GM12878 (cell line): ENCODE measurements at regions not wholly inside any gene's neighbourhood (a gene's known extent, or its start where the extent isn't known, plus 50 kb on each side); places are given as distances from the start of the nearest gene placed in this dataset.

Experiments
- ATAC-seq: fragments of 200-7000 bp; cut with Tn5 transposase; 3 replicates; pipeline ENCODE4 v1.9.1; 2020; ENCODE audit warnings: mild to moderate bottlenecking, moderate library complexity
- BruUV-seq: library from RNA; stranded (reverse); fragments of 400-500 nt; replicated peaks from 2 replicates; lab custom pipeline; 2021; lab: Mats Ljungman, UMichigan
- CTCF ChIA-PET: fragments of 300-600 bp; sonication (Branson Sonifier 250); formaldehyde crosslinking; extraction: SDS; loops from one replicate; lab custom pipeline; 2021; ENCODE audit warnings: inconsistent platforms; lab: Yijun Ruan, JAX
- POLR2A ChIA-PET: fragments of 350-600 bp; formaldehyde crosslinking; extraction: SDS; loops from one replicate; lab custom pipeline; 2021; ENCODE audit warnings: inconsistent platforms; lab: Charles Lee
- RAD21 ChIA-PET: fragments of 300-600 bp; sonication (Branson Sonifier 250); formaldehyde crosslinking; loops from one replicate; lab custom pipeline; 2023; ENCODE audit warnings: antibody characterized with exemption; ENCODE audit not compliant: unreplicated experiment; lab: Charles Lee
- SMC1A ChIA-PET: fragments of 300-600 bp; sonication (Branson Sonifier 250); formaldehyde crosslinking; loops from one replicate; lab custom pipeline; 2023; ENCODE audit not compliant: unreplicated experiment, uncharacterized antibody; lab: Charles Lee
- DNase-seq: peaks from one replicate; pipeline ENCODE4 v3.0.0-alpha.2; 2011; ENCODE audit warnings: low read depth, low spot score
- FAIRE-seq: peaks from 3 replicates; lab custom pipeline; 2011; peaks lifted over from hg19 to GRCh38; lab: Jason Lieb, UNC
- H2AFZ ChIP-seq: 2 replicates; pipeline ENCODE4 v1.6.0; 2011; ENCODE audit warnings: low read depth, low read length, control low read depth; ENCODE audit not compliant: control insufficient read depth
- H3K27ac ChIP-seq: 2 replicates; pipeline ENCODE4 v1.5.1; 2011; ENCODE audit warnings: control low read depth; ENCODE audit not compliant: control insufficient read depth, insufficient read depth
- H3K27me3 ChIP-seq, 2 experiments: replicated peaks in 1 of 2; 2 replicates each; pipeline versions ENCODE4 v1.6.0 to v1.6.1; 2011; ENCODE audit warnings: low read length in 1 of 2; ENCODE audit not compliant: control insufficient read depth in 2 of 2, insufficient read depth in 2 of 2
- H3K36me3 ChIP-seq, 2 experiments: 2 replicates each; pipeline ENCODE4 v1.5.1; 2011; ENCODE audit warnings: low read length in 1 of 2; ENCODE audit not compliant: control insufficient read depth in 2 of 2, insufficient read depth in 2 of 2
- H3K4me1 ChIP-seq: 2 replicates; pipeline ENCODE4 v1.6.1; 2011; ENCODE audit warnings: mild to moderate bottlenecking, low read length, moderate library complexity, mixed read lengths; ENCODE audit not compliant: control insufficient read depth, insufficient read depth
- H3K4me2 ChIP-seq: 2 replicates; pipeline ENCODE4 v1.6.0; 2011; ENCODE audit warnings: control low read depth; ENCODE audit not compliant: control insufficient read depth, insufficient read depth
- H3K4me3 ChIP-seq: fragments of 200-600 bp; sonication (generic); 2 replicates; pipeline ENCODE4 v1.5.1; 2016
- H3K79me2 ChIP-seq: 2 replicates; pipeline ENCODE4 v1.6.0; 2011; ENCODE audit warnings: low read length; ENCODE audit not compliant: control insufficient read depth, insufficient read depth
- H3K9ac ChIP-seq: 2 replicates; pipeline ENCODE4 v1.8.0; 2011; ENCODE audit warnings: low read length, control low read depth, mixed read lengths; ENCODE audit not compliant: control insufficient read depth, insufficient read depth
- H3K9me3 ChIP-seq: replicated peaks from 3 replicates; pipeline ENCODE4 v1.5.1; 2011; ENCODE audit warnings: mild to moderate bottlenecking, low read length; ENCODE audit not compliant: control insufficient read depth, insufficient read depth
- H4K20me1 ChIP-seq: 2 replicates; pipeline ENCODE4 v1.6.0; 2011; ENCODE audit not compliant: control insufficient read depth, insufficient read depth
- EED ChIP-seq: sonication (generic); IDR thresholded peaks from 2 replicates; pipeline ENCODE4 v1.6.1; 2016; ENCODE audit warnings: antibody characterized with exemption, low read depth
- FOXM1 ChIP-seq: IDR thresholded peaks from 2 replicates; pipeline ENCODE4 v1.6.1; 2012; ENCODE audit warnings: low read depth, mild to moderate bottlenecking, inconsistent platforms, low read length, moderate library complexity
- LARP7 ChIP-seq: fragments of 450-650 bp; IDR thresholded peaks from 2 replicates; pipeline ENCODE4 v1.6.1; 2017; ENCODE audit warnings: mild to moderate bottlenecking
- NRF1 ChIP-seq: conservative IDR thresholded peaks from 2 replicates; pipeline ENCODE4 v1.6.1; 2011; ENCODE audit warnings: mild to moderate bottlenecking, low read depth, low read length, improper control_type of control experiment
- POU2F2 ChIP-seq: IDR thresholded peaks from 3 replicates; pipeline ENCODE4 v1.6.1; 2011; ENCODE audit warnings: low read depth, mild to moderate bottlenecking, low read length, borderline replicate concordance
- SUPT20H ChIP-seq: IDR thresholded peaks from 2 replicates; pipeline ENCODE4 v1.6.1; 2011; ENCODE audit warnings: low read depth, mild to moderate bottlenecking, low read length, moderate library complexity, borderline replicate concordance; ENCODE audit not compliant: control insufficient read depth
- TBL1XR1 ChIP-seq: IDR thresholded peaks from 2 replicates; pipeline ENCODE4 v1.6.1; 2012; ENCODE audit warnings: low read depth, low read length, improper control_type of control experiment
- WRNIP1 ChIP-seq: IDR thresholded peaks from 2 replicates; pipeline ENCODE4 v1.6.1; 2011; ENCODE audit warnings: low read depth, low read length, improper control_type of control experiment, borderline replicate concordance
- YY1 ChIP-seq: IDR thresholded peaks from 2 replicates; pipeline ENCODE4 v1.6.1; 2011; ENCODE audit warnings: low read depth, mild to moderate bottlenecking, low read length
- ZNF207 ChIP-seq: fragments of 450-650 bp; IDR thresholded peaks from 2 replicates; pipeline ENCODE4 v1.6.1; 2014; ENCODE audit warnings: antibody characterized with exemption, mild to moderate bottlenecking, borderline replicate concordance
- ZNF274 ChIP-seq: IDR thresholded peaks from one replicate; pipeline ENCODE4 v1.8.0; 2011; ENCODE audit not compliant: insufficient read length, insufficient read depth
- ZZZ3 ChIP-seq: IDR thresholded peaks from 2 replicates; pipeline ENCODE4 v1.6.1; 2011; ENCODE audit warnings: low read depth; ENCODE audit not compliant: control insufficient read depth, insufficient read length
- WGBS: methylation state at CpG from one replicate; pipeline ENCODE4 v1.1.6; 2016; ENCODE audit warnings: low lambda C conversion rate; ENCODE audit not compliant: insufficient replicate concordance, insufficient coverage; ENCODE audit errors: missing lambda C conversion rate; 5-methylcytosine and 5-hydroxymethylcytosine counted together
- in situ Hi-C: fragments of 300-500 bp; cut with MboI; formaldehyde crosslinking; loops from 9 replicates; pipeline ENCODE4 v1.14.3; 2018; ENCODE audit warnings: mixed read lengths
- intact Hi-C: fragments of 100-400 bp; cut with micrococcal nuclease; formaldehyde crosslinking; loops from one replicate; pipeline ENCODE4 v1.14.2; 2022; ENCODE audit not compliant: unreplicated experiment
- TF ChIP-seq, protein P1 (sequence below): fragments of 150-350 bp; IDR thresholded peaks from 2 replicates; pipeline ENCODE4 v1.6.1; 2014; ENCODE audit warnings: mild to moderate bottlenecking, low read depth, low read length
- TF ChIP-seq, protein P2 (sequence below): IDR thresholded peaks from 2 replicates; pipeline ENCODE4 v1.6.1; 2012; ENCODE audit warnings: low read depth, low read length, improper control_type of control experiment
- TF ChIP-seq, protein P3 (sequence below): IDR thresholded peaks from 2 replicates; pipeline ENCODE4 v1.6.1; 2012; ENCODE audit warnings: low read depth, low read length, improper control_type of control experiment
- TF ChIP-seq, protein P4 (sequence below): IDR thresholded peaks from 2 replicates; pipeline ENCODE4 v1.6.1; 2011; ENCODE audit warnings: low read depth, mild to moderate bottlenecking, low read length, moderate library complexity, borderline replicate concordance; ENCODE audit errors: extremely low read depth
- TF ChIP-seq, protein P5 (sequence below): IDR thresholded peaks from 2 replicates; pipeline ENCODE4 v1.6.1; 2012; ENCODE audit warnings: low read length, inconsistent platforms

DNA sequence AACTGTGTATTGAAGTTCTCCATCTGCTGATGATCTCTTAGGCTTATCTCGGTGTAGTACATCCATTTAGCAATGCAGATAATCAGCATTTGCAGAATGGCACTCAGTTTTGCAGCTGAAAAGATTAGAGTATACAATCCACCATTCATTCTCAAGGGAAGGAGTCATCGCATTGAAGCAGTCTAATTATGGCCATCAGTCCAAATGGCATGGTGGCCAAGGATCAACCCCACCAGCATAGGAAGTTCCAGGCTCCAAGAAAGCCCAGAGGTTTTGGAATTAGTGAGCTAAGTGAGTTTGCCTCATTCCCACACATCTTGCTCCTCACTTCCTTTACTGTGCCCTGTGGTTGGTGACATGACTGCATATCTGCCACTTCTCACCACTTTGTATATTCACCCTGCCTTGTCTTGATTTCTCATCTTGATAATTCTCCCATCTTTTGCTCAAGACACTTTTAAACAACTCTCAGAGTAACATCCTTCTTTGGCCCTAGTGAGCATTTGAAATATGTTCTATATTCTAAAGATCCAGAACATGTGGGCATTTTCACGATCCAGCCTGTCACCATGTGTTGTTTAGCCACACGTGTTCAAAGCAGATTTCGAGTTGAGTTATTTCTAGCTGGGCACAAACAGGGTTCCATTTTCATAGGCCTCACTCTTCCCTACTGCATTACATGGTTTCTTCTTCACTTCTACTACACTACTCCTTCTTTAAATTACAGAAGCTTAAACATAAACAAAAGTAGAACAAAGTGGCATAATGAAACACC, 1119.8 kb downstream of the TSN start:
- ChIA-PET CTCF (interaction anchor here (1.3 kb wide), 1 partner anchor 47 kb away, joined by 4 read pairs; no protein-coding TSS in a partner anchor), SMC1A (interaction anchor here (0.8 to 2.1 kb wide), 7 partner anchors 8 to 76 kb away, joined by 3 to 4 read pairs (median 4); no protein-coding TSS in a partner anchor), RAD21 (no interaction called here), POLR2A (no interaction called here)
- in situ Hi-C loops, result no loop called here
- H3K4me2 ChIP-seq, result no peak overlapping the region
- 28% methylated on average over 5 of the region's 5 CpGs for WGBS
- H3K27me3 ChIP-seq, result no peaks in the 10 kb centered on the region
- no peak for DNase-seq
- H2AFZ ChIP-seq, result no peak overlapping the region
- H3K27ac ChIP-seq, result no peak overlapping the region
- no peaks in the 10 kb centered on the region for H3K79me2 ChIP-seq
- no peaks in the 10 kb centered on the region for H3K36me3 ChIP-seq
- no TSS peak for BruUV-seq
- H4K20me1 ChIP-seq, result no peaks in the 10 kb centered on the region
- TF ChIP-seq, protein P1, sequence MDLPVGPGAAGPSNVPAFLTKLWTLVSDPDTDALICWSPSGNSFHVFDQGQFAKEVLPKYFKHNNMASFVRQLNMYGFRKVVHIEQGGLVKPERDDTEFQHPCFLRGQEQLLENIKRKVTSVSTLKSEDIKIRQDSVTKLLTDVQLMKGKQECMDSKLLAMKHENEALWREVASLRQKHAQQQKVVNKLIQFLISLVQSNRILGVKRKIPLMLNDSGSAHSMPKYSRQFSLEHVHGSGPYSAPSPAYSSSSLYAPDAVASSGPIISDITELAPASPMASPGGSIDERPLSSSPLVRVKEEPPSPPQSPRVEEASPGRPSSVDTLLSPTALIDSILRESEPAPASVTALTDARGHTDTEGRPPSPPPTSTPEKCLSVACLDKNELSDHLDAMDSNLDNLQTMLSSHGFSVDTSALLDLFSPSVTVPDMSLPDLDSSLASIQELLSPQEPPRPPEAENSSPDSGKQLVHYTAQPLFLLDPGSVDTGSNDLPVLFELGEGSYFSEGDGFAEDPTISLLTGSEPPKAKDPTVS, result no peak
- TF ChIP-seq ZNF274 (no peak), FOXM1 (no peak), ZZZ3 (no peak), WRNIP1 (no peak), EED (no peak), POU2F2 (no peak), LARP7 (no peak), NRF1 (no peak), SUPT20H (no peak), ZNF207 (no peak), YY1 (no peak), TBL1XR1 (no peak)
- TF ChIP-seq, protein P2, sequence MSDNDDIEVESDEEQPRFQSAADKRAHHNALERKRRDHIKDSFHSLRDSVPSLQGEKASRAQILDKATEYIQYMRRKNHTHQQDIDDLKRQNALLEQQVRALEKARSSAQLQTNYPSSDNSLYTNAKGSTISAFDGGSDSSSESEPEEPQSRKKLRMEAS, result no peak
- TF ChIP-seq, protein P3, sequence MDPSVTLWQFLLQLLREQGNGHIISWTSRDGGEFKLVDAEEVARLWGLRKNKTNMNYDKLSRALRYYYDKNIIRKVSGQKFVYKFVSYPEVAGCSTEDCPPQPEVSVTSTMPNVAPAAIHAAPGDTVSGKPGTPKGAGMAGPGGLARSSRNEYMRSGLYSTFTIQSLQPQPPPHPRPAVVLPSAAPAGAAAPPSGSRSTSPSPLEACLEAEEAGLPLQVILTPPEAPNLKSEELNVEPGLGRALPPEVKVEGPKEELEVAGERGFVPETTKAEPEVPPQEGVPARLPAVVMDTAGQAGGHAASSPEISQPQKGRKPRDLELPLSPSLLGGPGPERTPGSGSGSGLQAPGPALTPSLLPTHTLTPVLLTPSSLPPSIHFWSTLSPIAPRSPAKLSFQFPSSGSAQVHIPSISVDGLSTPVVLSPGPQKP, result no peak
- TF ChIP-seq, protein P4, sequence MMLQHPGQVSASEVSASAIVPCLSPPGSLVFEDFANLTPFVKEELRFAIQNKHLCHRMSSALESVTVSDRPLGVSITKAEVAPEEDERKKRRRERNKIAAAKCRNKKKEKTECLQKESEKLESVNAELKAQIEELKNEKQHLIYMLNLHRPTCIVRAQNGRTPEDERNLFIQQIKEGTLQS, result no peak
- TF ChIP-seq, protein P5, sequence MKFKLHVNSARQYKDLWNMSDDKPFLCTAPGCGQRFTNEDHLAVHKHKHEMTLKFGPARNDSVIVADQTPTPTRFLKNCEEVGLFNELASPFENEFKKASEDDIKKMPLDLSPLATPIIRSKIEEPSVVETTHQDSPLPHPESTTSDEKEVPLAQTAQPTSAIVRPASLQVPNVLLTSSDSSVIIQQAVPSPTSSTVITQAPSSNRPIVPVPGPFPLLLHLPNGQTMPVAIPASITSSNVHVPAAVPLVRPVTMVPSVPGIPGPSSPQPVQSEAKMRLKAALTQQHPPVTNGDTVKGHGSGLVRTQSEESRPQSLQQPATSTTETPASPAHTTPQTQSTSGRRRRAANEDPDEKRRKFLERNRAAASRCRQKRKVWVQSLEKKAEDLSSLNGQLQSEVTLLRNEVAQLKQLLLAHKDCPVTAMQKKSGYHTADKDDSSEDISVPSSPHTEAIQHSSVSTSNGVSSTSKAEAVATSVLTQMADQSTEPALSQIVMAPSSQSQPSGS, result no peak
- intact Hi-C loops, result no loop called here
- no peaks in the 10 kb centered on the region for H3K9me3 ChIP-seq
- H3K9ac ChIP-seq, result no peak overlapping the region
- FAIRE-seq, result no peak
- ATAC-seq, result no peak
- no peak overlapping the region for H3K4me3 ChIP-seq
- no peaks in the 10 kb centered on the region for H3K4me1 ChIP-seq
